ENCODE measurements at regions not wholly inside any gene's neighbourhood (a gene's known extent, or its start where the extent isn't known, plus 50 kb on each side); places are given as distances from the start of the nearest gene placed in this dataset.
A peak's percentile ranks its signal among the peaks of the same experiment; 100 is the strongest.

DNA sequence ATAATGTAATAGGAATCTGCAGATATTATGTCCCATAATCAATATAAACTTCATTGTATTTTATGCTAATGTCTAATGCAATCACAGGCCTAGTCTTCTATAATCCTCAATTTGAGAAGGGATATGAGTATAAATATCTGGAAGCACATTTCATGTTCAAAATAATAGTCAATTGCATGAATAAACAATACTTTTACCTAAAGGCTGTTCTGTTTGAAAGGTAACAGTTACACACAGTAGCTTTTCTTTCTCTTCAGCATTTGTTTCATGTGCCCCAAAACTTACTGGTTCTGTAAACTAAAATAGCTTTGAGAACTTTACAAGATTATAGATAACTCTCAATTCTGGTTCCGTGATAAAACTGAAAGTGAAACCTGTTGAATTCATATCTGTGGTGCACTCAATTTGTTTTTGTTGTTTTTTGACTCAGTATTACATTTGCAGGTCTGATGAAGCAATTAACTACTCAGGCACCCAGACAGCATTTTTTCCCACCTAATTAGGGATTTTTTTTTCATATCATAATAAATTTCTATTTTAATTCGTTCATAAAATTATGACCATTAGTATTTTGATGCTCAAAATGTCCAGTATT, 1193.8 kb downstream of the SLITRK1 start:
- ATAC-seq, result peak in 1 of 2 donors; percentile 66
- Mint-ChIP-seq H3K36me3 (no peaks in the 10 kb centered on the region), H3K27ac (no peak overlapping the region), H3K9me3 (no peaks in the 10 kb centered on the region)
- no peak for DNase-seq (ENCODE audit: low spot score in 2 of 2)

DNA sequence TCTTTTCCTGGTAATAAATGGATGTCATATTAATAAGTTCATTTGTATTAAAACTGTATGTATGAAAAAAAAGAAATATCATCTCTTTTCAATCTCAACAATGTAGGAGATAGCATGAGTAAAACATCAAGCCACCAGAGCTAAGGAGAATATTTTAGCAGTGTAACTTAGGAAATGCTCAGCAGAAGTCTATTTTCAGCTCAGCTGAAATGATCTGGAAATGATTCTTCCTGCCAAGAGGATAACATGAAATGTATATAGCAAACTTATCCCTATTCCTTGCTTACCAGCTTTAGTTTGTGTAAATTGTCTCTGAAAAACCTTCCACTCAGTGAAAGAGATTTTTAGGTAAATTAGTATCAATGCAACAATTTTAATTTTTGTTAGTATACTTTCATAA, 1194.4 kb downstream of the SLITRK1 start:
- H3K27ac Mint-ChIP-seq, result no peak overlapping the region
- no peak for ATAC-seq

GRCh38 chr13:82681535-82681934, 1200.7 kb downstream of the SLITRK1 start:
- ATAC-seq (no peak), DNase-seq (ENCODE audit: low spot score in 2 of 2) (no peak)
- Mint-ChIP-seq H3K9me3 (no peaks in the 10 kb centered on the region), H3K27ac (no peak overlapping the region), H3K36me3 (no peaks in the 10 kb centered on the region)

More for the DNA sequence above, 1194.4 kb downstream of the SLITRK1 start:
- no peaks in the 10 kb centered on the region for H3K9me3 Mint-ChIP-seq
- H3K36me3 Mint-ChIP-seq, result no peaks in the 10 kb centered on the region
- no peak for DNase-seq (ENCODE audit: low spot score in 2 of 2)

GRCh38 chr13:82678052-82678451, 1204.2 kb downstream of the SLITRK1 start:
- H3K9me3 Mint-ChIP-seq, result peaks cover 0 to 4% of the 10 kb centered on the region in 2 donors
- H3K36me3 Mint-ChIP-seq, result no peaks in the 10 kb centered on the region
- no peak for DNase-seq (ENCODE audit: low spot score in 2 of 2)
- no peak for ATAC-seq
- H3K27ac Mint-ChIP-seq, result no peak overlapping the region

DNA sequence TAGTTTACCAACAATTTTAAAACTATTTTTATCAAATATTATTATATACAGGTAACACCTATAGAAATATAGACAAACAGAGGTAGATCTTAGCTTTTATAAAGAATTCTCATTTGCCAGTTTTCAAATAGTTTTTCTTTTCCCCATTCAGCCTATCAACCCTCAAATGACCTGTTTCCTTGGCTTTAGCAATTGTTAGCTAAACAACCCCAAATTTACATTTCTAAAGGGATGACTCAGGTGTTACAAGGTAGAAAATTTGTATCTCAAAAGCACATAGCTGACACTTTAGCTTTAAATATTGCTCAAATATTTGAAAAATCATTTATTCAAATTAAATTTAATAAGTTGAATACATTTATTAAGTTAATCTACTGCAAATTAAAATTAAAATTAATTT, 1207.2 kb downstream of the SLITRK1 start:
- peaks cover 0 to 4% of the 10 kb centered on the region in 2 donors for H3K9me3 Mint-ChIP-seq
- DNase-seq (ENCODE audit: low spot score in 2 of 2) (no peak), ATAC-seq (no peak)
- no peaks in the 10 kb centered on the region for H3K36me3 Mint-ChIP-seq
- H3K27ac Mint-ChIP-seq, result no peak overlapping the region

DNA sequence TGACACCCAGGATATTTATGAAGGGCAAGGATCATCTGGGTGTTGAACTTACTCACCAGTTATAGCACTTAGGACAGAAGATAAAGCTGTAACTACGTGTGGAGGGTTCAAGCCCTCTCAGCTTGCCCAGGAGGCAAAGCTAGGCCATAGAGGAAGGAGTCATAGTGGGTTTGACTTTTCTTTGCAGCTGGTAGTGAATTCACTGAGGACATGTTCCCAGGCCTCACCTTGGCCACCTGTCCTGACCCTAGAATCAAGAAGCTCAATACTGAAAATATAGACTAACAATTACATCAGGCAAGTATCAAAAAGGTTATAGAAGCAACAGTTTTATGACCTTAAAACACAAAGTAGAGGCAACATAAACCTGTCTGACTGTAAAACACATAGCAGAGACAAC, 1207.7 kb downstream of the SLITRK1 start:
- H3K27ac Mint-ChIP-seq, result no peak overlapping the region
- ATAC-seq (no peak), DNase-seq (ENCODE audit: low spot score in 2 of 2) (no peak)
- H3K36me3 Mint-ChIP-seq, result no peaks in the 10 kb centered on the region
- H3K9me3 Mint-ChIP-seq, result peaks cover 0 to 4% of the 10 kb centered on the region in 2 donors

DNA sequence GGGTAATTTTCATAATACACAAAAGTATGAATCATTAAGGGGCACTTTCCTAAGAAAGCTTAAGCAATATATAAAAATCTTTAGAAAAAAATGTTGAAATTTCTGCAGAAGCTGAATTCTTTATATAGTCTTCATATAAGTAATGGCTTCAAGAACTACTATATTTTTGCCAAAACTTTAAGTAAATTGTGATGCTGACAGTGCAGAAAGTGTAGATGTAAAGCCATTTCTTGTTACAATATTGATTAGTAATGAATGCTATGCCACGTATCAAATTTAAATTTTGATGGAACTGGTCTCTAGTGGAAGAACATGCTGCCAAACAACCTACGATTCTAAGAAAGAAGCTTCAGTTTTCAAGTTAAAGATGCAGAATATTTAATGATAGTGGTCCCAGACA, 1210.0 kb downstream of the SLITRK1 start:
- Mint-ChIP-seq H3K27ac (no peak overlapping the region), H3K9me3 (peaks cover 0 to 4% of the 10 kb centered on the region in 2 donors), H3K36me3 (no peaks in the 10 kb centered on the region)
- no peak for ATAC-seq
- no peak for DNase-seq (ENCODE audit: low spot score in 2 of 2)

DNA sequence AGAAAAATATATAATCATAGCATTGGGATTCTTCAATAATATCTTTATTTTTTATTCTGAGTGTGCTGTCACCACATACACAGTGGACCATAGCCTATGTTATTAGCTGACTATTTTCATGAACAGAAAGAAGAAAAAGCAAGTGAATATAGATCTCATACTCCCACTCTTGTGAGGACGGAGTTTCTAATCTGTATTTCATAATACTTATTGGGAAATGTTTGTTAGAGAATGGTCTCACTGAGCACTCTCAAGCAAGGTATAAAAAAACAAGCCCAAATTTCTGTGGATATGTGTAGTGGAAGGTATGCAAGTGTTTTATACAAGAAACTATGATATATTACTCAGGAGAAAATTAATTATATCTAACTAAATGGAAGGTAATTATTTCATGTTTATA, 1218.1 kb downstream of the SLITRK1 start:
- Mint-ChIP-seq H3K9me3 (peaks cover 0 to 7% of the 10 kb centered on the region in 2 donors), H3K36me3 (no peaks in the 10 kb centered on the region), H3K27ac (no peak overlapping the region)
- ATAC-seq (no peak), DNase-seq (ENCODE audit: low spot score in 2 of 2) (no peak)

DNA sequence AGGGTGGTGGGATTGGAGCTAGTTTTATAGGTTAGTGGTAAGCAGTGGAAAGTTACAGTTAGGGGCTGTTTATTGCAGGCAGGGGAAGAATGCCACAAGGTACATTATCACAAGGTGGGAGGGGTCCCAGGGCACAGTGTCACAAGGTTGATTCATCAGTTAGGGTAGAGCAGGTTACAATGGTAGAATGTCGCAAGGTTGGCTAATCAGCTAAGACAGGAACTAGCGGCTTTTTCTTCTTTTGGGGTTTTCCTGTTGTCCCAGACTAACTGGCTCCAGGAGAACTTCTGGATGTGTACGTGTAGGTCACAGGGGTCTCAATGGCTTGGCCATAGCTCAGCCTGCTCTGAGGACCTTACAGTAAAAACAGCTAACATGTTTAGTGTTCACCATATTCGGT, 1221.1 kb downstream of the SLITRK1 start:
- peaks cover 7 to 15% of the 10 kb centered on the region in 2 donors for H3K9me3 Mint-ChIP-seq
- H3K27ac Mint-ChIP-seq, result no peak overlapping the region
- ATAC-seq (no peak), DNase-seq (ENCODE audit: low spot score in 2 of 2) (no peak)
- H3K36me3 Mint-ChIP-seq, result no peaks in the 10 kb centered on the region

DNA sequence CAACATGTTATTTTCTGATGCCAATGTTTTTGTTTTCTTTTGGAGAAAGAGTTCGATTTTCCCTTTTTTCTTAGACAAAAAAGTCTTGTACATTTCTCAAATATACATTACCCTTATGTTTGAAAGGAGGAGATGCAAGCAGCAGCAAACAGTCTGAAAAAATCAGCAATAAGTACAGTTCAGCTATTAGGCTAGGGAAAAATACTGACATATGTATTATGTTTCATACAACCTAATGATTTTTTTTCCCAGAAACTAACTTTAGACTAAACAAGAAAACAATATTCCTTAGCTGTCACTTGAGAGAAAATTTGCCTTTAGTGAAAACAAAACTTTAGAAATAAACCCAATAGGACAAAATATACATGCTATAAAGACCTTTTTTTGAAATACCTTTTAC, 1223.5 kb downstream of the SLITRK1 start:
- peaks cover 7 to 15% of the 10 kb centered on the region in 2 donors for H3K9me3 Mint-ChIP-seq
- no peak overlapping the region for H3K27ac Mint-ChIP-seq
- ATAC-seq (no peak), DNase-seq (ENCODE audit: low spot score in 2 of 2) (no peak)
- H3K36me3 Mint-ChIP-seq, result no peaks in the 10 kb centered on the region

GRCh38 chr13:82657471-82657870, 1224.8 kb downstream of the SLITRK1 start:
- no peak overlapping the region for H3K27ac Mint-ChIP-seq
- peaks cover 7 to 19% of the 10 kb centered on the region in 2 donors for H3K9me3 Mint-ChIP-seq
- ATAC-seq, result no peak
- no peaks in the 10 kb centered on the region for H3K36me3 Mint-ChIP-seq
- DNase-seq (ENCODE audit: low spot score in 2 of 2), result no peak

- DNase-seq (ENCODE audit: low spot score in 2 of 2) (no peak), ATAC-seq (no peak)
- no peaks in the 10 kb centered on the region for H3K36me3 Mint-ChIP-seq
- peaks cover 7 to 11% of the 10 kb centered on the region in 2 donors for H3K9me3 Mint-ChIP-seq
- no peak overlapping the region for H3K27ac Mint-ChIP-seq
These were observed 1227.1 kb downstream of the SLITRK1 start for GRCh38 chr13:82654861-82655855.

GRCh38 chr13:82654143-82654542, 1228.1 kb downstream of the SLITRK1 start:
- H3K36me3 Mint-ChIP-seq, result no peaks in the 10 kb centered on the region
- no peak overlapping the region for H3K27ac Mint-ChIP-seq
- H3K9me3 Mint-ChIP-seq, result peaks cover 7 to 11% of the 10 kb centered on the region in 2 donors
- DNase-seq (ENCODE audit: low spot score in 2 of 2) (no peak), ATAC-seq (no peak)

GRCh38 chr13:82647540-82647939, 1234.7 kb downstream of the SLITRK1 start:
- Mint-ChIP-seq H3K27ac (no peak overlapping the region), H3K9me3 (peaks cover 0 to 4% of the 10 kb centered on the region in 2 donors), H3K36me3 (no peaks in the 10 kb centered on the region)
- DNase-seq (ENCODE audit: low spot score in 2 of 2), result no peak
- ATAC-seq, result no peak

GRCh38 chr13:82636119-82636518, 1246.2 kb downstream of the SLITRK1 start:
- Mint-ChIP-seq H3K36me3 (peaks cover 0 to 4% of the 10 kb centered on the region in 2 donors), H3K27ac (no peak overlapping the region), H3K9me3 (peaks cover 10 to 17% of the 10 kb centered on the region in 2 donors)
- DNase-seq (ENCODE audit: low spot score in 2 of 2) (no peak), ATAC-seq (no peak)

DNA sequence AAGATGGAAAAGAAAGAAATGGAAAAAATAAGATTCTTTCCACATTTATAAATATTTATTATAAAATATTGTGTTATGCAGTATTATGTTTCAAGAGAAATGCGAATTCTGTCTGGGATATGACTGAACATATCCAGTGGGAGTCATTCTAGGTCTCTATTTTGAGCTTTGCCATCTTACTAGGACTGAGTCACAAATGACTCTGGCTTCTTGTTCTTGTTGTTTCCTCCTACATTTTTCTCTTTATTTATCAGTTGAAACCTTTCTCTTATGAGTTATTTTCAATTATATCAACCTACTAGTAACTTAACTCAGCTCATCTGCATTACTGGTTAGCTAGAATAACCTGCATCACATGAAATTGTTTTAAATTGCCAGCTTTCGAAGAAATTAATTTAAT, 1247.3 kb downstream of the SLITRK1 start:
- Mint-ChIP-seq H3K36me3 (peaks cover 0 to 4% of the 10 kb centered on the region in 2 donors), H3K27ac (no peak overlapping the region), H3K9me3 (peaks cover 10 to 17% of the 10 kb centered on the region in 2 donors)
- DNase-seq (ENCODE audit: low spot score in 2 of 2), result no peak
- ATAC-seq, result no peak

DNA sequence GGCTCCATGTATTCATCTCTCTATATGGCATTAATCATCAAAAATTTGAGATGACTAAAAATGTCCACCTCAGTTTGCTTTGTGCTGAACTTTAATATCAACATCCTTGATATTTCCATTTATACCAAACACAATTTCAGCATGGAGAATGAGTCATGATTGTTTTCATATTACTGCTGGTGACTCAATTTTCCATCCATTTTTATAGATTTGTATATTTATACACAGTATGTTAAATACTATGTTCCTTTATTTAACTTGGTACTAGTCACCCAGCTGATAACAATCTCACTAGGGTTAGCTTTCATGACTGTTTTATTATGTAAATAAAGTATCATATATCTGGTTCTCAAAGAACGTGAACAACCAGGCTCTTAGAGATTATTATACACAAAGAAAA, 1255.1 kb downstream of the SLITRK1 start:
- Mint-ChIP-seq H3K9me3 (no peaks in the 10 kb centered on the region), H3K36me3 (no peaks in the 10 kb centered on the region), H3K27ac (no peak overlapping the region)
- DNase-seq (ENCODE audit: low spot score in 2 of 2), result no peak
- no peak for ATAC-seq
